ENCODE measurements at regions not wholly inside any gene's neighbourhood (a gene's known extent, or its start where the extent isn't known, plus 50 kb on each side); places are given as distances from the start of the nearest gene placed in this dataset.
"Not testable (repeated sequence)": the region's sequence is repeated elsewhere in the genome, so short reads cannot be mapped to it uniquely, and the experiment has no call there.

DNA sequence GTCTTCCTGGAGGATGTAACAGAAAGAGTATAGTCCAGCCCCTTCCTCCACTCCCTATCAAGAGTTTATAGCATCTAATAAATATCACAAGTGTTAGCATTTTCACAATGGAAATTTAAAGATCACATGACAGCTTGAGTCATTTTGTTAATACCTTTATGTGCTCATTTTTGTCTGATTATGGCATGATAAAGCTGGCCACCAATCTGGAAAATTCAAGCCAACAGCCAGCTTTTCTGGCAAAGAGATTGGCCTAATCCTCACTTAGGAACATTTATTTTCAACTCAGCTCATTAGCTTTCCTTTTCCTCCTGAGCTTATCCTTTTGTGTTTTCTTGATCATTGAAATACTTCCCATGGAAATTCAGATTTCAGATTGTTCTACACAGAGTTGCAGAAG lies 262.9 kb upstream of the RBMS1 start:
- Mint-ChIP-seq H3K27ac (ENCODE audit: unreplicated experiment) (no peak overlapping the region), H3K36me3 (ENCODE audit: insufficient read depth, unreplicated experiment) (no peaks in the 10 kb centered on the region), H3K4me3 (ENCODE audit: unreplicated experiment) (no peak overlapping the region), H3K4me1 (ENCODE audit: low read depth, unreplicated experiment) (peaks cover 15% of the 10 kb centered on the region), H3K9me3 (ENCODE audit: unreplicated experiment) (peaks cover 25% of the 10 kb centered on the region), H3K27me3 (ENCODE audit: insufficient read depth, unreplicated experiment) (no peaks in the 10 kb centered on the region)
- H3K9me3 ChIP-seq: peaks cover 14% of the 10 kb centered on the region; the same call in 1 of the 2 replicates
- no peaks in the 10 kb centered on the region for H3K36me3 ChIP-seq (ENCODE audit: control insufficient read depth, insufficient read depth, low read length)
- POLR2A ChIA-PET: no interaction called here
- intact Hi-C loops (cut with micrococcal nuclease; ENCODE audit: unreplicated experiment): no loop called here
- peaks cover 23% of the 10 kb centered on the region for H3K4me1 ChIP-seq
- BruUV-seq (replicated peaks): no TSS peak
- no peak for DNase-seq
- no peak overlapping the region for H3K4me3 ChIP-seq (ENCODE audit: low read depth, low read length)
- TF ChIP-seq, protein P1, sequence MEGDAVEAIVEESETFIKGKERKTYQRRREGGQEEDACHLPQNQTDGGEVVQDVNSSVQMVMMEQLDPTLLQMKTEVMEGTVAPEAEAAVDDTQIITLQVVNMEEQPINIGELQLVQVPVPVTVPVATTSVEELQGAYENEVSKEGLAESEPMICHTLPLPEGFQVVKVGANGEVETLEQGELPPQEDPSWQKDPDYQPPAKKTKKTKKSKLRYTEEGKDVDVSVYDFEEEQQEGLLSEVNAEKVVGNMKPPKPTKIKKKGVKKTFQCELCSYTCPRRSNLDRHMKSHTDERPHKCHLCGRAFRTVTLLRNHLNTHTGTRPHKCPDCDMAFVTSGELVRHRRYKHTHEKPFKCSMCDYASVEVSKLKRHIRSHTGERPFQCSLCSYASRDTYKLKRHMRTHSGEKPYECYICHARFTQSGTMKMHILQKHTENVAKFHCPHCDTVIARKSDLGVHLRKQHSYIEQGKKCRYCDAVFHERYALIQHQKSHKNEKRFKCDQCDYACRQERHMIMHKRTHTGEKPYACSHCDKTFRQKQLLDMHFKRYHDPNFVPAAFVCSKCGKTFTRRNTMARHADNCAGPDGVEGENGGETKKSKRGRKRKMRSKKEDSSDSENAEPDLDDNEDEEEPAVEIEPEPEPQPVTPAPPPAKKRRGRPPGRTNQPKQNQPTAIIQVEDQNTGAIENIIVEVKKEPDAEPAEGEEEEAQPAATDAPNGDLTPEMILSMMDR (IDR thresholded peaks at IDR 0.05; ENCODE audit: insufficient read depth in 1 of 2, low read depth in 1 of 2, low read length in 1 of 2, severe bottlenecking in 1 of 2, unreplicated experiment in 1 of 2): no peak
- CTCF ChIA-PET: no interaction called here
- no peaks in the 10 kb centered on the region for H3K27me3 ChIP-seq (replicated peaks; ENCODE audit: control insufficient read depth, insufficient read depth, low read length)

DNA sequence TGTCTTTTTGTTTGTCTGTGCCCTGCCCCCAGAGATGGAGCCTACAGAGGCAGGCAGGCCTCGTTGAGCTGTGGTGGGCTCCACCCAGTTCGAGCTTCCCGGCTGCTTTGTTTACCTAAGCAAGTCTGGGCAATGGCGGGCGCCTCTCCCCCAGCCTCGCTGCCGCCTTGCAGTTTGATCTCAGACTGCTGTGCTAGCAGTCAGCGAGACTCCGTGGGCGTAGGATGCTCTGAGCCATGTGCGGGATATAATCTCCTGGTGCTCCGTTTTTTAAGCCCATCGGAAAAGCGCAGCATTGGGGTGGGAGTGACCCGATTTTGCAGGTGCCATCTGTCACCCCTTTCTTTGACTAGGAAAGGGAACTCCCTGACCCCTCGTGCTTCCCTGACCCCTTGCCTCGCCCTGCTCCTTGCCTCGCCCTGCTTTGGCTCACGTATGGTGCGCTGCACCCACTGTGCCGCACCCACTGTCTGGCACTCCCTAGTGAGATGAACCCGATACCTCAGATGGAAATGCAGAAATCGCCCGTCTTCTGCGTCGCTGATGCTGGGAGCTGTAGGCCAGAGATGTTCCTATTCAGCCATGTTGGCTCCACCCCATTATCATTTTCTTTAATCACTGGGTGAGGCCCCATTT lies 269.0 kb upstream of the RBMS1 start:
- H3K4me1 Mint-ChIP-seq (ENCODE audit: low read depth, unreplicated experiment); CTCF ChIA-PET; H3K36me3 Mint-ChIP-seq (ENCODE audit: insufficient read depth, unreplicated experiment); BruUV-seq (replicated peaks); H3K27ac Mint-ChIP-seq (ENCODE audit: unreplicated experiment); H3K4me3 Mint-ChIP-seq (ENCODE audit: unreplicated experiment); H3K27me3 Mint-ChIP-seq (ENCODE audit: insufficient read depth, unreplicated experiment); H3K36me3 ChIP-seq (ENCODE audit: control insufficient read depth, insufficient read depth, low read length); intact Hi-C loops (cut with micrococcal nuclease; ENCODE audit: unreplicated experiment); H3K27me3 ChIP-seq (replicated peaks; ENCODE audit: control insufficient read depth, insufficient read depth, low read length); H3K4me1 ChIP-seq; DNase-seq; POLR2A ChIA-PET; H3K4me3 ChIP-seq (ENCODE audit: low read depth, low read length); H3K9me3 ChIP-seq: not testable (repeated sequence)
- H3K9me3 Mint-ChIP-seq (ENCODE audit: unreplicated experiment): peaks cover 24% of the 10 kb centered on the region

DNA sequence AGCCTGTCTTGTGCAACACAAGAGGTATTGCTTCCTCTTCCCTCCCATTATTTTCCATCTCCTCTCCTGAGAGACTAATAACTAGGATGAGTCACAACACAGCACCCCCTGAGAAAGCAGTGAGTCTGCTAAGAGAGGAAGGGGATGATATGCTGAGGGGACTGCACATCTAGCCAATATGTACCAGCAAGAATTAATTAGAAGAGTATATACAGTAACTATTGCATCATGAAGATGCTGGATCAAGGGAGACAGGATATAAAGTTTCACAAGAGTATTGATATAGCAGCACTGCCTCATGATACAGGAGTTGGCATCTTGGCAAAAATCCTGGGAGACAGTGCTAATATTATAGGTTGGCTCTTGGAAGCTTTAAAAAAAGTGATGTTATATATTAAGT lies 289.9 kb upstream of the RBMS1 start:
- Mint-ChIP-seq H3K27me3 (ENCODE audit: insufficient read depth, unreplicated experiment) (no peaks in the 10 kb centered on the region), H3K4me3 (ENCODE audit: unreplicated experiment) (no peak overlapping the region), H3K4me1 (ENCODE audit: low read depth, unreplicated experiment) (no peaks in the 10 kb centered on the region), H3K9me3 (ENCODE audit: unreplicated experiment) (peaks cover 53% of the 10 kb centered on the region), H3K36me3 (ENCODE audit: insufficient read depth, unreplicated experiment) (no peaks in the 10 kb centered on the region), H3K27ac (ENCODE audit: unreplicated experiment) (no peak overlapping the region)
- BruUV-seq (replicated peaks): no TSS peak
- DNase-seq: no peak
- Histone ChIP-seq H3K27me3 (replicated peaks; ENCODE audit: control insufficient read depth, insufficient read depth, low read length) (no peaks in the 10 kb centered on the region), H3K4me1 (no peaks in the 10 kb centered on the region), H3K36me3 (ENCODE audit: control insufficient read depth, insufficient read depth, low read length) (no peaks in the 10 kb centered on the region), H3K9me3 (peaks cover 5% of the 10 kb centered on the region; the same call in 1 of the 2 replicates), H3K4me3 (ENCODE audit: low read depth, low read length) (no peak overlapping the region)
- POLR2A ChIA-PET: no interaction called here
- CTCF ChIA-PET: no interaction called here
- intact Hi-C loops (cut with micrococcal nuclease; ENCODE audit: unreplicated experiment): no loop called here
- TF ChIP-seq, protein P1 (IDR thresholded peaks at IDR 0.05; ENCODE audit: insufficient read depth in 1 of 2, low read depth in 1 of 2, low read length in 1 of 2, severe bottlenecking in 1 of 2, unreplicated experiment in 1 of 2): no peak

DNA sequence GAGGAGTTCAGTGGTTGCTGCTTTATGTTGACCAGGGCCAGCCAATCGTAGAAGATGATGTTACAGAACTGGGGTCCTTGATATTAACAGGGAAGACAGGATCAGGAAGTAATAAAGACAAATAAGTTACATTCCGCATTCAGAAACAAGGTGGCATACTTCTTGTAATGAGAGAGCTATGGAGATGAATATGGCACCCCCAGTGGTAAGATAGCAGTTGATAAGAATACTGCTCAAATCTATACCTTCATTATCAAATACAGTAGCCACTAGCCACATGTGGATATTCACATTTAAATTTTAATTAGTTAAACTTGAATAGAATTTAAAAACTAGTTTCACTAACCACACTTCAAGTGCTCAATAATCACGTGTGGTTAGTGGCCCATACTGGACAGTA lies 290.4 kb upstream of the RBMS1 start:
- intact Hi-C loops (cut with micrococcal nuclease; ENCODE audit: unreplicated experiment): no loop called here
- H3K27me3 Mint-ChIP-seq (ENCODE audit: insufficient read depth, unreplicated experiment): no peaks in the 10 kb centered on the region
- H3K36me3 Mint-ChIP-seq (ENCODE audit: insufficient read depth, unreplicated experiment): no peaks in the 10 kb centered on the region
- TF ChIP-seq, protein P1 (IDR thresholded peaks at IDR 0.05; ENCODE audit: insufficient read depth in 1 of 2, low read depth in 1 of 2, low read length in 1 of 2, severe bottlenecking in 1 of 2, unreplicated experiment in 1 of 2): no peak
- no TSS peak for BruUV-seq (replicated peaks)
- H3K4me1 Mint-ChIP-seq (ENCODE audit: low read depth, unreplicated experiment): no peaks in the 10 kb centered on the region
- H3K27ac Mint-ChIP-seq (ENCODE audit: unreplicated experiment): no peak overlapping the region
- POLR2A ChIA-PET: no interaction called here
- Histone ChIP-seq H3K36me3 (ENCODE audit: control insufficient read depth, insufficient read depth, low read length) (no peaks in the 10 kb centered on the region), H3K9me3 (no peaks in the 10 kb centered on the region; the same call in 1 of the 2 replicates), H3K4me1 (no peaks in the 10 kb centered on the region), H3K4me3 (ENCODE audit: low read depth, low read length) (no peak overlapping the region), H3K27me3 (replicated peaks; ENCODE audit: control insufficient read depth, insufficient read depth, low read length) (no peaks in the 10 kb centered on the region)
- DNase-seq: no peak
- H3K4me3 Mint-ChIP-seq (ENCODE audit: unreplicated experiment): no peak overlapping the region
- CTCF ChIA-PET: no interaction called here
- H3K9me3 Mint-ChIP-seq (ENCODE audit: unreplicated experiment): peaks cover 48% of the 10 kb centered on the region
